Stimulated activated naive CD8-positive, alpha-beta T cell treated with anti-CD3 and anti-CD28 coated beads, Interleukin-15, Interleukin-2, amounts not matched to agents 100 ng/mL and 50 ng/mL, for 24 hours (primary cell): ENCODE measurements at regions not wholly inside any gene's neighbourhood (a gene's known extent, or its start where the extent isn't known, plus 50 kb on each side); places are given as distances from the start of the nearest gene placed in this dataset.

ENCODE experiments used
- H3K27ac Mint-ChIP-seq: one replicate; pipeline ENCODE4 v1.8.0; 2021; ENCODE audit warnings: mild to moderate bottlenecking, mixed read lengths
- H3K27me3 Mint-ChIP-seq: one replicate; pipeline ENCODE4 v1.8.0; 2021; ENCODE audit warnings: mixed read lengths
- H3K36me3 Mint-ChIP-seq: one replicate; pipeline ENCODE4 v1.8.0; 2021; ENCODE audit warnings: low read depth, mixed read lengths
- H3K4me1 Mint-ChIP-seq: one replicate; pipeline ENCODE4 v1.8.0; 2021; ENCODE audit warnings: low read depth, mixed read lengths
- H3K4me3 Mint-ChIP-seq: one replicate; pipeline ENCODE4 v1.8.0; 2021; ENCODE audit warnings: mild to moderate bottlenecking, mixed read lengths
- H3K9me3 Mint-ChIP-seq: one replicate; pipeline ENCODE4 v1.8.0; 2021; ENCODE audit warnings: mixed read lengths

- no peak overlapping the region for H3K27ac Mint-ChIP-seq
- H3K4me1 Mint-ChIP-seq: no peaks in the 10 kb centered on the region
- H3K4me3 Mint-ChIP-seq: no peak overlapping the region
- H3K9me3 Mint-ChIP-seq: no peaks in the 10 kb centered on the region
- H3K36me3 Mint-ChIP-seq: no peaks in the 10 kb centered on the region
- H3K27me3 Mint-ChIP-seq: peaks cover 3% of the 10 kb centered on the region
These were observed 365.5 kb downstream of the PRDM2 start for GRCh38 chr1:14065486-14065885.

DNA sequence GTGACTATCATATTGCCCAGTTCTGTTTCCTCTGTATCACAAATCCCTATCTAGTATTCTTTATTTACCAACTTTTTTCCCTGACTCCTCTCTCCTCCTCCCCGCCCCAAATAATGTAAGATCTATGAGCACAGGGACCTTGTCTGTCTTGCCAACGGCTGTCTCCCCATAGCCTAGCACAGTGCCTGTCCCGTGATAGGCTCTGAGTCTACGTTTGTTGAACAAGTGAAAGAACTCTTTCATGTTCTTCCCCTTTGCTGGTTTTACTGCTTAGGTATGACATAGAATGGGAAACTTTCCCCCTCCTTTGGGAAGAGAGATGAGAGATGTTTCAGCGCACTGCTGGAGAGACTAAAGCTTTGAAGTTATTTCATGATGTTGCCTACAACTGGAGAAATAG lies 367.0 kb downstream of the PRDM2 start:
- H3K4me1 Mint-ChIP-seq: no peaks in the 10 kb centered on the region

DNA sequence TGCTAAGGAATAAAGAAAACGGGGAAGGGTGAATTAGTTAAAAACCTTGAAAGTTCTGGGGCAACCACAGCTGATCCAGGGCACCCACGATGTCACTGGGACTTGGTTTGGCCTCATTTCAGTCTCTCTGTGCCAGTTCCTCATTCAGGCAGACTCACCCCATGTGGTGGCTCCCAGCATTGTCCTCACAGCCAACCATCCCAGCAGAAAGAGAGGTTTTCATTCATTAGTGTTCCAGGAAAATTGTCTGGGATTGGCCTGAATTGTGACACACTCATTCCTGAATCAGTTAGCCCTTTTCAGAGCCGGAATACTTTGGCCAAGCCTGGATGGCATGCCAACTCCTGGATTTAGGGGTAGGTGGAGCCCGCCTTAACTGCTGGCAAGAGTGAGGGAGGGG lies 367.7 kb downstream of the PRDM2 start:
- Mint-ChIP-seq H3K9me3 (no peaks in the 10 kb centered on the region), H3K27ac (no peak overlapping the region), H3K27me3 (peaks cover 3% of the 10 kb centered on the region)

More for the DNA sequence above, 367.0 kb downstream of the PRDM2 start:
- no peaks in the 10 kb centered on the region for H3K9me3 Mint-ChIP-seq
- no peak overlapping the region for H3K4me3 Mint-ChIP-seq
- H3K27me3 Mint-ChIP-seq: peaks cover 3% of the 10 kb centered on the region
- no peaks in the 10 kb centered on the region for H3K36me3 Mint-ChIP-seq
- no peak overlapping the region for H3K27ac Mint-ChIP-seq

GRCh38 chr1:14071581-14071980 lies 371.6 kb downstream of the PRDM2 start:
- Mint-ChIP-seq H3K36me3 (no peaks in the 10 kb centered on the region), H3K27ac (no peak overlapping the region), H3K27me3 (peaks cover 3% of the 10 kb centered on the region), H3K9me3 (no peaks in the 10 kb centered on the region), H3K4me1 (no peaks in the 10 kb centered on the region), H3K4me3 (no peak overlapping the region)

More for the DNA sequence above, 367.7 kb downstream of the PRDM2 start:
- no peaks in the 10 kb centered on the region for H3K36me3 Mint-ChIP-seq
- H3K4me3 Mint-ChIP-seq: no peak overlapping the region
- H3K4me1 Mint-ChIP-seq: no peaks in the 10 kb centered on the region

DNA sequence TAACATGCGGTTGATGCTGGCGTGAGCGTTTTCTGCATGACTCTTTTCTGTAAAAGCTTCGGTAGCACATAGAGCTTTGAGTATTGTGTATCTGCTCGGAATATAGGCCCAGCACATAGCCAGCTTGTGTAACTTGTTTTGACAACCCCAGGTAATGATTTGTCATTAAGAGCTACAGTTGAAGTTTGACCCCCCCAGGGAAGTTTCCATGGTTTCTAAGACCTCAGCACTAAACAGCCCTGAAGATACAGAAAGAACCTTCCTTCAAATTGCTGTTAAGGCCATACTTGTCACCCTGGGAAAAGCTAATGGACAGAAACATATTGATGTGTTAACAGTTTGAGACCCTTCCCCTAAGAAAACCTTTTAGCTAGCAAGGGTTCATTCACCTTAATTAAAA lies 380.7 kb downstream of the PRDM2 start:
- H3K36me3 Mint-ChIP-seq: no peaks in the 10 kb centered on the region
- H3K9me3 Mint-ChIP-seq: no peaks in the 10 kb centered on the region
- no peaks in the 10 kb centered on the region for H3K4me1 Mint-ChIP-seq
- peaks cover 7% of the 10 kb centered on the region for H3K27me3 Mint-ChIP-seq
- H3K4me3 Mint-ChIP-seq: no peak overlapping the region
- no peak overlapping the region for H3K27ac Mint-ChIP-seq

DNA sequence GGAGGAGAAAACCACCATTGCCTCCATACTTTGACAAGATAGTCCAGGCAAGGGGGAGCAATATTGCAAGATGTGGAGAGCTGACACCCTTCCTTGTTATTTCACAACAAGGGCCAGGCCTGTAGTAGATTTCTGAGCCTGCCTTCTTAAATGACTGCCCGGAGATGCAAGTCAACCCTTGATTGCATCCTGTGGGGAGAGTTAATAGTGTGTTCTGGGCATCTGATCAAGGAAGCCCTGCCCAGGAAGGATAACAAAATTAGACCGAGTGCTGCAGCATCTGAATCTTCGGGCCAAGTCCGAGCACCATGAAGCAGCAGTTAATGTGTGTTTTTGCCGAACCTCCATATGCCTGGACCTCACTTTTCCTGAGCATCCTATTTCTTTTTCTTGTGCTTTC lies 382.3 kb downstream of the PRDM2 start:
- Mint-ChIP-seq H3K4me1 (no peaks in the 10 kb centered on the region), H3K36me3 (no peaks in the 10 kb centered on the region), H3K27me3 (peaks cover 7% of the 10 kb centered on the region), H3K9me3 (no peaks in the 10 kb centered on the region), H3K4me3 (no peak overlapping the region), H3K27ac (no peak overlapping the region)

DNA sequence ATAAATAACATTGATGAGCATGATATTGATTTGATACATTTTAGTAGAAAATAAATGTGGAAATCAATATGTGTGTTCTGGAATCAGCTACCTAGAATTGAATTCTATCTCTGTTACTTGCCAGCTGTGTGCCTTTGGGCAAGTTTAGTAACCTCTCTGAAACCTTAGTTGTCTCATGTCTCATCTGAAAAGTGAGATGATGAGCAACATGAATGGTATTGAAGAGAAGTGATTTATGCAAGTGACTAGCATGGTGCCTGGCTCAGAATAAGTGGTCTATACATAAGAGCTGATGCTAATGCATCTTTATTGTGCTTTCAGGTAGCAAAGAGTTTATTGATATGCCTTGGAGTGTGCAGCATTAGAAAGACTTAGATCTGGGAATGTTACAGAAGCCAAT lies 383.3 kb downstream of the PRDM2 start:
- Mint-ChIP-seq H3K36me3 (no peaks in the 10 kb centered on the region), H3K27ac (no peak overlapping the region), H3K9me3 (no peaks in the 10 kb centered on the region), H3K4me1 (no peaks in the 10 kb centered on the region), H3K27me3 (peaks cover 4% of the 10 kb centered on the region), H3K4me3 (no peak overlapping the region)

DNA sequence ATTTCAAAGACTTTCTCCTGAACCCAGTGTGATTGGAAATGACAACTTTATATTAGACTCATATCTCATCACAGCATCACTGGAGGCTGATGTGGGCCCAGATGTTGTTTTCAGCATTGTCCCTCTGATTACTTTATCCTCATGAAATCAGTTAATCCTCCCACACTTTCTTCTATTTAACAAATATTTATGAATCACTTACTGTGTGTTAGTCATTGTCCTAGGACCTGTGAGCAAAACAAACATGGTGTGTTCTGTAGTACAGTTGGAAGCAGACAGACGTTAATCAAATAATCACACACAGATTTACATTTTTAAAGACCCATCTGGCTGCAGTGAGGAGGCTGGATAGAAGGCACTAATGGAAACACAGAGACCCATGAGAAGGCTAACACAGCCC lies 383.7 kb downstream of the PRDM2 start:
- Mint-ChIP-seq H3K9me3 (no peaks in the 10 kb centered on the region), H3K4me3 (no peak overlapping the region), H3K4me1 (no peaks in the 10 kb centered on the region), H3K27ac (no peak overlapping the region), H3K27me3 (peaks cover 7% of the 10 kb centered on the region), H3K36me3 (no peaks in the 10 kb centered on the region)

DNA sequence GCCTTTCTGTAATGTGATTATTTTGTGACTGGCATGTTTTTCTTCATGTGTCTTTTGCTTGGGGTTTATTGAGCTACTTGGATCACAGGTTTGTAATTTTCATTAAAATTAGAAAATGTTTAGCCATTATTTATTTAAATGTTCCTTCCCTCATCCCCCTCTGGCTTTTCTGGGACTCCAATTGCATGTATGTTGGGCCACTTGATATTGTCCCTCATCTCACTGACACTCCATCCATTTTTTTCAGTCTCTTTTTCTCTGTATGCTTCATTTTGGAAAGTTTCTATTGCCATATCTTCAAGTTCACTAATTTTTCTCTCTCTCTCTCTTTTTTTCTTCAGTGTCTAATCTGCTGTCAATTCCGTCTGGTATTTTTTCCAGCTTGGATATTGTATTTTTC lies 390.1 kb downstream of the PRDM2 start:
- Mint-ChIP-seq H3K27me3 (peaks cover 28% of the 10 kb centered on the region), H3K27ac (no peak overlapping the region), H3K9me3 (peaks cover 18% of the 10 kb centered on the region), H3K4me1 (no peaks in the 10 kb centered on the region), H3K36me3 (no peaks in the 10 kb centered on the region), H3K4me3 (no peak overlapping the region)

GRCh38 chr1:14090531-14090930 lies 390.5 kb downstream of the PRDM2 start:
- Mint-ChIP-seq H3K27ac (no peak overlapping the region), H3K36me3 (no peaks in the 10 kb centered on the region), H3K4me3 (no peak overlapping the region), H3K27me3 (peaks cover 28% of the 10 kb centered on the region), H3K9me3 (peaks cover 18% of the 10 kb centered on the region), H3K4me1 (no peaks in the 10 kb centered on the region)

GRCh38 chr1:14094611-14095400 lies 394.8 kb downstream of the PRDM2 start:
- no peaks in the 10 kb centered on the region for H3K4me1 Mint-ChIP-seq
- H3K27me3 Mint-ChIP-seq: peaks cover 23% of the 10 kb centered on the region
- no peak overlapping the region for H3K27ac Mint-ChIP-seq
- H3K4me3 Mint-ChIP-seq: no peak overlapping the region
- H3K36me3 Mint-ChIP-seq: no peaks in the 10 kb centered on the region
- H3K9me3 Mint-ChIP-seq: peaks cover 12% of the 10 kb centered on the region

DNA sequence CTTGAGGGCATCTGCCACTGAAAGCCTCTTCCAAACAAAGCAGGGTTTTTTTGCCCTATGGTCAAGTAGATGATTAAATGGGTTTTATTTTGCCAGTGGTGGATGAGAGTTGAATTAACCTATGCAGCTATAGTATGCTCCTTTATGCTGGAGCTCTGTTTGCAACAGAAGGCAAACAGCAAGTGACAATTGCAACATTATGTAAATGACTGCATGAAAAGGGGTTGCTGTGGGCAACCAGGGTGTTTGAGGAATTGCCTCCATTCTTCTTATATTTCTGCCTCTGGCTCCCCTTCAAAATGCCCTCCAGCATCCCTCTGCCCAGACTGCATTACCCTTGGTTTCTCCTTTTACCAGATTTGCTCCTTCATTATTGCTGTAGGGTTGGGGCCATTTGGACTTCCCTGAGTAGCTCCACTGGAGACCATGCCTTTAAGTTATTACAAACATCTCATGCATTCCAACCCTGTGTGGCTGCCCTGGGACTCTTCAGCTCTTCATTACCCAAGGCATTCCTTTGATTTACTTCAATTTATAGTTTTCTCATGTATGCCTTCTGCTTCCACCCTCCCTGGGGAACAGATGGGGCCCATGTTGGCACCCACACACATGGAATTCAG lies 398.4 kb downstream of the PRDM2 start:
- no peaks in the 10 kb centered on the region for H3K9me3 Mint-ChIP-seq
- H3K4me1 Mint-ChIP-seq: no peaks in the 10 kb centered on the region
- no peak overlapping the region for H3K4me3 Mint-ChIP-seq
- no peaks in the 10 kb centered on the region for H3K36me3 Mint-ChIP-seq
- H3K27ac Mint-ChIP-seq: no peak overlapping the region
- peaks cover 4% of the 10 kb centered on the region for H3K27me3 Mint-ChIP-seq

DNA sequence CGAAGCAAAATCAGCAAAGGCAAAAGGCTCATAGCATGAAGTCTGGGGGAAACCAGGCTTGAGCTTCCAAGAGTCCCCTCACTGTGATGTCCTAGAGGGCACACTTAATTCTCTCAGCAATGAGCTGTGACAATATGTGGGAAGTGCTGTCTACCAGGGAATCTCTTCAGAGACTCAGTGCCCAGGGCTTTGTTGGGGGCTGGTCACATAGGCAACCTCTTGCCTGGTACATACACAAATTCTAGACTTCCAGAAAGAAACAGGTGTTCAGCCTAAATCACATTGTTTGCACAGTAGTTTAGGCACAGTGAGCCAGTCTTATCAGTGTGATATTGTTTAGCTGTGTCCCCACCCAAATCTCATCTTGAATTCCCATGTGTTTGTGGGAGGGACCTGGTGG lies 400.5 kb downstream of the PRDM2 start:
- Mint-ChIP-seq H3K27me3 (peaks cover 6% of the 10 kb centered on the region), H3K27ac (no peak overlapping the region), H3K4me1 (no peaks in the 10 kb centered on the region), H3K36me3 (no peaks in the 10 kb centered on the region), H3K4me3 (no peak overlapping the region), H3K9me3 (no peaks in the 10 kb centered on the region)

DNA sequence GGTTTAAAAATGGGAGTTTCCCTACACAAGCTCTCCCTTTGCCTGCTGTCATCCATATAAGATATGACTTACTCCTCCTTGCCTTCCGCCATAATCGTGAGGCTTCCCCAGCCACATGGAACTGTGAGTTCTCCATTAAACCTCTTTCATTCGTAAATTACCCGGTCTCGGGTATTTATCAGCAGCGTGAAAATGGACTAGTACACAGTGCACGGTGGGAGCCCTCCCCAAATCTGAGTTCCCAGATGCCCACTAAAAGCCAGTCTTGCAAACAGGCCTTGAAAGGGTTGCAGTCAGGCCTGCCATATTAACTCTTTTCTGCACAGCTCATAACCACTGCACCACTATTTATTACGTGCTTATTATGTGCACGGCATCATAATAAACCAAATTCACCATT lies 400.9 kb downstream of the PRDM2 start:
- no peaks in the 10 kb centered on the region for H3K36me3 Mint-ChIP-seq
- no peaks in the 10 kb centered on the region for H3K4me1 Mint-ChIP-seq
- H3K9me3 Mint-ChIP-seq: no peaks in the 10 kb centered on the region

GRCh38 chr1:14102180-14102579 lies 402.2 kb downstream of the PRDM2 start:
- H3K27ac Mint-ChIP-seq: no peak overlapping the region
- H3K9me3 Mint-ChIP-seq: no peaks in the 10 kb centered on the region
- peaks cover 4% of the 10 kb centered on the region for H3K27me3 Mint-ChIP-seq
- no peak overlapping the region for H3K4me3 Mint-ChIP-seq
- no peaks in the 10 kb centered on the region for H3K36me3 Mint-ChIP-seq
- no peaks in the 10 kb centered on the region for H3K4me1 Mint-ChIP-seq

More for the DNA sequence above, 400.9 kb downstream of the PRDM2 start:
- H3K27me3 Mint-ChIP-seq: peaks cover 4% of the 10 kb centered on the region
- H3K27ac Mint-ChIP-seq: no peak overlapping the region
- no peak overlapping the region for H3K4me3 Mint-ChIP-seq
